ENCODE measurements at regions not wholly inside any gene's neighbourhood (a gene's known extent, or its start where the extent isn't known, plus 50 kb on each side); places are given as distances from the start of the nearest gene placed in this dataset.

GRCh38 chr16:49930841-49931240, 74.9 kb upstream of the ZNF423 start:
- ChIA-PET POLR2A (no interaction called here), CTCF (no interaction called here)
- no peak for TF ChIP-seq CTCF (IDR thresholded peaks at IDR 0.05; ENCODE audit: insufficient read depth, low read depth, low read length)
- no peak overlapping the region for H3K4me3 ChIP-seq (ENCODE audit: low read depth, low read length)
- H3K27me3 ChIP-seq (ENCODE audit: control insufficient read depth, insufficient read depth, low read length) = peaks cover 1% of the 10 kb centered on the region; the same call in 1 of the 2 replicates
- no peak for DNase-seq (ENCODE audit: low read depth)
- no peaks in the 10 kb centered on the region for H3K36me3 ChIP-seq (ENCODE audit: control insufficient read depth, insufficient read depth, low read length)

GRCh38 chr16:49931266-49931665, 75.4 kb upstream of the ZNF423 start:
- Histone ChIP-seq H3K27me3 (ENCODE audit: control insufficient read depth, insufficient read depth, low read length) (peaks cover 1% of the 10 kb centered on the region; the same call in 1 of the 2 replicates), H3K36me3 (ENCODE audit: control insufficient read depth, insufficient read depth, low read length) (no peaks in the 10 kb centered on the region), H3K4me3 (ENCODE audit: low read depth, low read length) (no peak overlapping the region)
- TF ChIP-seq CTCF (IDR thresholded peaks at IDR 0.05; ENCODE audit: insufficient read depth, low read depth, low read length) = no peak
- DNase-seq (ENCODE audit: low read depth) = no peak
- CTCF ChIA-PET = interaction anchor here (0.7 to 2.7 kb wide), 3 partner anchors 8 to 524 kb away, joined by 3 to 8 read pairs (median 5); no protein-coding TSS in a partner anchor
- POLR2A ChIA-PET = no interaction called here

GRCh38 chr16:49931916-49932315, 76.0 kb upstream of the ZNF423 start:
- POLR2A ChIA-PET = no interaction called here
- DNase-seq (ENCODE audit: low read depth) = no peak
- Histone ChIP-seq H3K36me3 (ENCODE audit: control insufficient read depth, insufficient read depth, low read length) (no peaks in the 10 kb centered on the region), H3K27me3 (ENCODE audit: control insufficient read depth, insufficient read depth, low read length) (peaks cover 1% of the 10 kb centered on the region; the same call in 1 of the 2 replicates), H3K4me3 (ENCODE audit: low read depth, low read length) (no peak overlapping the region)
- no peak for TF ChIP-seq CTCF (IDR thresholded peaks at IDR 0.05; ENCODE audit: insufficient read depth, low read depth, low read length)
- CTCF ChIA-PET = interaction anchor here (0.6 to 2.7 kb wide), 5 partner anchors 9 to 933 kb away, joined by 3 to 8 read pairs (median 4); no protein-coding TSS in a partner anchor

GRCh38 chr16:49932434-49932833, 76.5 kb upstream of the ZNF423 start:
- ChIA-PET POLR2A (no interaction called here), CTCF (interaction anchor here (0.6 to 2.7 kb wide), 3 partner anchors 9 to 933 kb away, joined by 3 to 8 read pairs (median 4); no protein-coding TSS in a partner anchor)
- no peak for DNase-seq (ENCODE audit: low read depth)
- TF ChIP-seq CTCF (IDR thresholded peaks at IDR 0.05; ENCODE audit: insufficient read depth, low read depth, low read length) = no peak
- H3K27me3 ChIP-seq (ENCODE audit: control insufficient read depth, insufficient read depth, low read length) = peaks cover 1% of the 10 kb centered on the region; the same call in 1 of the 2 replicates
- no peaks in the 10 kb centered on the region for H3K36me3 ChIP-seq (ENCODE audit: control insufficient read depth, insufficient read depth, low read length)
- H3K4me3 ChIP-seq (ENCODE audit: low read depth, low read length) = no peak overlapping the region

DNA sequence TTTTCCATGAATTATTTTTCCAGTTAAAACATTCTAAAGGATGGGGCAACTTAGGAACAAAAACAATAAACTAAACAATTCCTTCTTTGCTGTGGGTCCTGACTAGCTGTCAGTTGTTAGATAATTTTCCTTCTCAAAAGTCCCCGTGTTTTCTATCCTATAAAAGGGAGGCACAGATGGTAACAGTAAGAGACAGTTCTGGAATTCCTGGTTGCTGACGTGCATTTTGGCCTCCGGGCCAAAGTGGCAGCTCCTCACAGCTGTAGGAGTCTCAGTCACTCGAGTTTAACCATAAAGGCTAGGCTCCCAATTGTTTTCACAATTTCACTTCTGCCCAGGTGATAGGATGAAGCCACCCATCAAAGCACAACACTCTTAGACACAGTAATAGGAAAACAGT, 77.0 kb upstream of the ZNF423 start:
- no peak for TF ChIP-seq CTCF (IDR thresholded peaks at IDR 0.05; ENCODE audit: insufficient read depth, low read depth, low read length)
- Histone ChIP-seq H3K27me3 (ENCODE audit: control insufficient read depth, insufficient read depth, low read length) (peaks cover 1% of the 10 kb centered on the region; the same call in 1 of the 2 replicates), H3K4me3 (ENCODE audit: low read depth, low read length) (no peak overlapping the region), H3K36me3 (ENCODE audit: control insufficient read depth, insufficient read depth, low read length) (no peaks in the 10 kb centered on the region)
- CTCF ChIA-PET = interaction anchor here (1.6 to 2.7 kb wide), 2 partner anchors 10 to 11 kb away, joined by 4 to 8 read pairs; no protein-coding TSS in a partner anchor
- POLR2A ChIA-PET = no interaction called here
- DNase-seq (ENCODE audit: low read depth) = peak; percentile 4

All from BJ (cell line).